HG02884 (cell line): ENCODE measurements at regions not wholly inside any gene's neighbourhood (a gene's known extent, or its start where the extent isn't known, plus 50 kb on each side); places are given as distances from the start of the nearest gene placed in this dataset.
"Not testable (repeated sequence)": the region's sequence is repeated elsewhere in the genome, so short reads cannot be mapped to it uniquely, and the experiment has no call there.

Experiments used
- ATAC-seq: cut with Tn5 transposase; IDR thresholded peaks from one replicate; pipeline ENCODE4 v1.9.1; 2021; ENCODE audit warnings: mild to moderate bottlenecking, moderate library complexity; ENCODE audit not compliant: unreplicated experiment

GRCh38 chr3:10623578-10624275 lies 118.3 kb upstream of the ATP2B2 start:
- ATAC-seq: no peak

DNA sequence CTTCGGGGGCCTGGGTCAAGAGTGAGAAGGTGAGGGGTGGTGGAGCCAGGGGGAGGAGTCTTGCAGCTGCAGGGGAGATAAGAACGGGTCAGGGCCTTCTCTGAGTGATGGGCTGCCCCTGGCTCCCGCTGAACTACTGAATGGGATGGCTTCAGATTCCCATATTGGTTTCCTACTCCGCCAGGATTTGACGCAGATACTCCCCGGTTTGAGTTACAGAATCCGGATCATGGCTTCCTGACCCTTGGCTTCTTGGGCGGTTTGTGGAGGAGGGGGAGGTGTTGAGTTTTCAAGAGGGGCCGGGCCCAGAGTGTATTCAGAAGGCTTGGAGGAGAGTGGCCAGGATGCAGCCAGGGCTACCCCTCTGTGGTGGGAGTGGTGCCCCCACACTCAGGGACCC lies 119.9 kb upstream of the ATP2B2 start:
- no peak for ATAC-seq

DNA sequence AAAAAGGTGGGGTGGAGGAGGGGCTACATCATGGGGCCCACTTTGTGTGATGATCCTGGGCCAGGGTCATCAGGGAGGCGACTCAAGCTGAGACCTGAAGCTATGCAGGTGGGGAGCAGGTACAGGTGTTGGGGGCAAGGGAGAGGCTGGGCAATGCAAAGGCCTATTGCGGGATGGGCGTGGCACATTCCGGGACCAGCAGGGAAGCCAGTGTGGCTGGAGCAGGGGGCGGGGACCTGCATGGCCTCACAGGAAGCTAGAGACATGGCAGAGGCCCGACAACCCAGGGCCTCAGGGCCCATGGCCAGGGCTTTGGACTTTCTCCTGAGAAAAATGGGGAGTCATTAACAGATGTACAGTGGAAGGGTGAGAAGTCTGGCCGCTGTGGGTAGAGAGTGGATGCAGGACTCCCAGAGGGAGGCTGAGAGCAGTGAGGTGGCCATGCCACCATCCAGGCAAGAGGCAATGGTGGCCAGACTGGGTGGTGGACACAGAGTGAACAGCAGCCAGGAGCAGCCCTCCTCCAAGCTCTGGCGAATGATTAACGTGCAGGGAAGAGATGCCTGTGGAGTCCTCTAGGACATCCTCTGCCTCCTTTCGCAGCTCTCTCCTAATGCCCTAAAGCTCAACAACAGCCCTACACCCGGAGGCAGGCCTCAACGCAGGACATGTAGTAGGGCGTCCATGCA lies 122.6 kb upstream of the ATP2B2 start:
- ATAC-seq: no peak

GRCh38 chr3:10628891-10629670 lies 123.7 kb upstream of the ATP2B2 start:
- ATAC-seq: no peak

DNA sequence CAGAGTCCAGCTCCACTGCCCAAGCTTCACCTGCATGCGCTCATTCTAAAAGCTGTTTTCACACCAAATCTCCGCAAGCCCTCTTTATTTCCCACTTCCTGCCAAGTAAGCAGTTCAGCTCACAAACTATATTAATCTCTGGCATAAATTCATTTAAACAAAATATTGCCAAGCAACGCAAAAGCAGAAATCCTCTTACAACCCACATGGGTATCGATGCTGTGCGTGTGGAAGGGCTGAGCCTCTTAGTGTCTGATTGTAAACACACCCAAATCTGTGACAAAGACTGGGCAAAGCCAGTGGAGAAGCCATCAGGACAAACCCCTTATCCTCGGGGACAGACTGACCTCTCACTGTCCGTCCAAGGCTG lies 124.3 kb upstream of the ATP2B2 start:
- ATAC-seq: no peak

DNA sequence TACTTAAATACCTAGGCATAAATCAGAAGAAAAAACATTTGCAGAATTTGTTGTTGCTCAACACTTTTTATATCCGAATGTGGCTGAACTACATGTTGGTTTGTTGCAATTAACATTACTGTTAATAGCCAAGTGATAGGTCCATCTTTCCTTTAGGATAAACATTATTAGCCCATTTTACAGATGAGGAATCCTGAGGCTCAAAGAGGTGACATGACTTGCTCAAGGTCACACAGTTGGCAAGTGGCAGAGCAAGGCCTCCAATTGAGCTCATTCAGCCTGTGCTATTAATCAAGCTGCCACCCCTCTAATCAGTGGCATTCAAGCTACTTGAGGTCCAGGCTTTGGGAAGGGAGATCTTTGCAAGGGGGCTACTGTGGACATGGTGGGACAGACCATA lies 125.8 kb upstream of the ATP2B2 start:
- no peak for ATAC-seq

GRCh38 chr3:10632125-10632524 lies 126.7 kb upstream of the ATP2B2 start:
- ATAC-seq: no peak

DNA sequence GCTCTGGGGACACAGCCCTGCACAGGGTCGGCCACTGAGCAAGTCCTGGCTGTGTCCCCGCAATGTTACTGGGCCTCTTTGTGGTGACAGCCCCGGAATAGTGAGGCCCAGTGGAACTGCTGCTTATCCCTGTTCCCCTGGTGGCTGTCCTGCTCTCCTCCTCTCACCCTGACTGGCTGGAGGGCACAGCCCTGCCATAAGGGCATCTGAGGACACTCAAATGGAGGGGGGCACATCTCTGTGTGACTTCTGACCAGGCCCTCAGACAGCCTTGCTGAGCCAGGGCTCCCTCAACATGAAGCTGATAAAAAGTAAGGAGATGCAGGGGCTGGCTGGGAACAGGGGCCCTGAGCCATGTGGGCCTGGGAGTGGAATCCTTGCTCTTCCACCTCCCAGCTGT lies 127.4 kb upstream of the ATP2B2 start:
- ATAC-seq: no peak

- ATAC-seq: no peak
These were observed 130.2 kb upstream of the ATP2B2 start for GRCh38 chr3:10635446-10636076.

DNA sequence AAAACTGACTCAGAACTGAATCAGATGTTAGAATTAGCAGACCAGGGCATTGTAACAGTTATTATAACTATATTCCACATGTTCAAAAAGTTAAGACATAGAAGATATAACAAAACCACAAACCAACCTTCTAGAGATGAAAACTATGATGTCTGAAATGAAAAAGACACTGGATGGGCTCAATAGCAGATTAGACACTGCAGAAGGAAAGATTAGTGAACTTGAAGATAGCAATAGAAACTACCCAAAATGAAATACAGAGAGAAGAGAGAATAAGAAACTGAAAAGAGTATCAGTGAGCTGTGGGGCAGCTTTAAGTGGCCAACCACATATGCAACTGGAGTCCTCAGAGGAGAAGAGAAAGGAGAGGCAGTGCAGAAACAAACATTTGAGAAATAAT lies 132.0 kb upstream of the ATP2B2 start:
- ATAC-seq: no peak

DNA sequence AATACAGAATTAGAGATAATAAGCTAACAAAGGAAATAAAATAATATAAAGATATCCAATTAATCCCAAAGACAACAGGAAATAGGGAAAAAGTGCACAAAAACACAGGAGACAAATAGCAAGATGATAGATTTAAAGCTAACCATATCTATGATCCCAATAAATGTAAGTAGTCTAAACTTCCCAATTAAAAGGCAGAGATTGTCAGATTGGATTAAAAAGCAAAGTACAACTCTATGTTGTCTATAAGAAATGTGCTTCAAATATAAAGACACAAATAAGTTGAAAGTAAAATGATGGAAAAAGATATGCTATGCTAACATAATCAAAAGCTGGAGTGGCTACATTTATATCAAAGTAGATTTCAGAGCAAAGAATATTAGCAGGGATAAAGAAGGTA lies 133.1 kb upstream of the ATP2B2 start:
- no peak for ATAC-seq

DNA sequence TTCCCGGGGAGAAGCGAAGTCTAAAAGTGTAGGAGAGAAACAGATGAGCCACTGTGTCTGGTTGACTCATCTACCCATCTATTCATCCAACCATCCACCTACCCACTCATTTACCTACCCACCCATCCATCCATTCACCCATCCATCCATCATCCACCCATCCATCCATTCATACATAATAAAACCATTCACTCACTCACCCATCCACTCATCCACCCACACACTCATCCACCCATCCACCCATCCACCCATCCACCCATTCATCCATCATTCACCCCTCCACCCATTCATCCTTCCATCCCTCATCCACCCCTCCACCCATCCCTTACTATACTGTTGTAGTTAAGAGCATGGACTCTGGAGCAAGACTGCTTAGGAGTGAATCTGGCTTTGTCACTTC lies 136.4 kb upstream of the ATP2B2 start:
- no peak for ATAC-seq

DNA sequence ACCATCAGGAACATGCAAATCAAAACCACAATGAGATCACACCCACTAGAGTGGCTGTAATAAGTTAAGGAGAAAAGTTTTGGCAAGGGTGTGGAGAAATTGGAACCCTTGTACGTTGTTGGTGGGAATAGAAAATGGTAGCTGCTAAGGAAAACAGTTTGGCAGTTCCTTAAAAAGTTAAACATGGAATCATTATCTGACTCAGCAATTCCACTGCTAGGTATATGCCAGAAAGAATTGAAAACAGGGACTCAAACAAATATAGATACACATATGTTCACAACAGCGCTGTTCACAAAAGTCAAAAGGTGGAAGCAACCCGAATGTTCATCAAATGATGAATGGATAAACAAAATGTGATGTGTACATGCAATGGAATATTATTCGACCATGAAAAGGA lies 138.8 kb upstream of the ATP2B2 start:
- no peak for ATAC-seq

DNA sequence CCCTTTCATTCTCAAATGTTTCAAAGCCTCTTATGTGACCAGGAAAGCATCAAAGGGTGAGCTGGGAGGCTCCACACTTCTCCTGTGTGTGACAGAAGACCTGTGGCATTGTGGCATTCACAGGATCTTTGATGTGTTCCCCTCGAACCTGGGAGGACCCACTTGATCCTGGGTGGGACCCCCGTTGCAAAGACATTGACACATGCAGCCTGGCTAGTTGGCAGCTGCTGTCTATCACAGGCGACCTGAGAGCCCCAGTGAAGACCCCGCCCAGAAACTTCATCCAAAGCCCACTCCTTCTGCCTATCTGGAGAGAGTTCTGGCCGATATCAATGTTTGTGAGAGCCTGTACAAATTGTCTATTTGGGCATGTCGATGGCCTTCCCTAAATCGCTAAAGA lies 140.4 kb upstream of the ATP2B2 start:
- ATAC-seq: no peak

- no peak for ATAC-seq
These were observed 141.3 kb upstream of the ATP2B2 start for GRCh38 chr3:10646531-10647335.

DNA sequence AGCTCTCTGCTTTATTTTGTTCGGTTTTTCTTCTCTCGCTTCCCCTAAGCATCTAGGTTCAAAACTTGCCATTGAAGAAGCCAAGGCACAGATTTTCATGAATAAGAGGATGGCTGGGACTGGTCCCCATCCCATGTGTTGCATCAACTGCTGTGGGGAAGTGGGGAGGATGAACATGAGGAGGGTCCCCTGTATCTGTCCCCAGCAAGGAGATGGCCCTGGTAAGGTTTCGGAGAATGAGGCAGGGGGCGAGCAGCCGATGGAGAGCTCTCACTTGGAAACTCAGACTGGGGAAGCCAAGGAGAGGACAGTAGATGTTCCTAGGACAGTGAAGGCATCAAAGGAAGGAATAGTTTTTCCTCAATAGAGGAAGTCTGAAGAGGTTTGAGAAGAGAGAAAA lies 142.0 kb upstream of the ATP2B2 start:
- ATAC-seq: no peak

DNA sequence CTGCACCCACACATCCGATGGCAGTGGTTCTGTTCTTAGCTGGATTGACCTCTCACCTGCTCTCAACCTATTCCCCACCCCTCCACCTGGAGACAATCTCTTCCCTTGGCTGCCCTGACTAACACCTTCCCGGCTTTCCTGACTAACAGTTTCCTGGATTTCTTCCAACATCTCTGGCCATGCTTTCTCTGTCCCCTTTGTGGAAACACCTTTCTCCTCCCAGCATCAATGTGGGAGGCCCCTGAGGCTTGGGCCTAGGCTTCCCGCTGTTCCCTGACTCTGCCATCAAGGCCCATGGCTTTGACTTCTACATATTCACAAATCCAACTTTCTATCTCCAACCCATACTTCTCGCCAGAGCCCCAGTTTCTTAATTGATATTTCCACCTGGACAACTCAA lies 142.8 kb upstream of the ATP2B2 start:
- no peak for ATAC-seq

DNA sequence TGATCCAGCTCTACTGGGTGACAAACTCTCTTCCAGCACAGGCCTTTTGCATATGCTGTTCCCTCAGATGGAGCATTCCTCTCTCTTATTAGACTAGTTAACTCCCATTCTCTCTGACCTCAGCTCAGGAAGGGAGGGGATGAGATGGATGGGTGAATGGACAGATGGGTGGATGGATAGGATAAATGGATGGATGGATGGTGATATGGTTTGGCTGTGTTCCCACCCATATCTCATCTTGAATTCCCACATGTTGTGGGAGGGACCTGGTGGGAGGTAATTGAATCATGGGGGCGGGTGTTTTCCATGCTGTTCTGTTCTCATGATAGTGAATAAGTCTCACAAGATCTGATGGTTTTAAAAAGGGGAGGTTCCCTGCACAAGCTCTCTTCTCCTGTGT lies 144.1 kb upstream of the ATP2B2 start:
- not testable (repeated sequence) for ATAC-seq

DNA sequence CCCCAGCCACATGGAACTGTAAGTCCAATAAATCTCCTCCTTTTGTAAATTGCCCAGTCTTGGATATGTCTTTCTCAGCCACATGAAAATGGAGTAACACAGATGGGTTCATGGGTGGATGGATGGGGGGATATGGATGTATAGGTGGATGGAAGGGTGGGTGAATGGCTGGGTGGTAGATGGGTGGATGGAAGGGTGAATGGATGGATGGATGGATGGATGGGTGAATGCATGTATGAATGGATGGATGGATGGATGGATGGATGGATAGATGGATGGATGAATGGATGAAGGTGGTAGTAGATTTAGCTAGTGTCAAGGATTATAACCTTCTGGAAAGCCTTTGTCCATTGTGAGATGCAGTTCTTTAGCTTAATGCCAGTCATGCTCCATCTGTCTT lies 146.1 kb upstream of the ATP2B2 start:
- no peak for ATAC-seq

DNA sequence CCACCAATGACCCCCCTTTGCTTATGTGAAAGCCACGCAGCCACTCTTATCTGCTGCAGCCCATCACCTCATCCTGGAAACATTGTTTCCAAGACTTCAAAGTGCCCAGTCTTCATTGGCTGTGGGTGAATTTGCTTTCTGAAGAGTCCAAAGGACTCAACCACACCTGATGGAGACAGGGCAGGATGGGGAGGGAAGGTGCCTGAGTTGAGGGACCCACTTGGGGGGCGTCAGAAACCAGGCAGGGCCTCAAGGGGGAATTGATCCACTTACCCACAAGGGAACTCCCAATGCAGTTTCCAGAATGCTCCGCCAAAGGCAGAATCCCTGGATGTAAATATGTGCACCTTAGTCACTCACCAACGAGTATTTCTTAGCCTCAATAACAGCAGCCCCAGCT lies 147.9 kb upstream of the ATP2B2 start:
- no peak for ATAC-seq
